HG02870 (cell line): ENCODE measurements at regions not wholly inside any gene's neighbourhood (a gene's known extent, or its start where the extent isn't known, plus 50 kb on each side); places are given as distances from the start of the nearest gene placed in this dataset.

ENCODE experiments used
- ATAC-seq: cut with Tn5 transposase; IDR thresholded peaks from one replicate; pipeline ENCODE4 v1.9.1; 2021; ENCODE audit warnings: mild to moderate bottlenecking, moderate library complexity; ENCODE audit not compliant: unreplicated experiment

GRCh38 chr2:51484605-51485004 is 452.7 kb upstream of the NRXN1 start:
- no peak for ATAC-seq

- ATAC-seq = no peak
Measured at GRCh38 chr2:51483720-51484119, 451.8 kb upstream of the NRXN1 start.

DNA sequence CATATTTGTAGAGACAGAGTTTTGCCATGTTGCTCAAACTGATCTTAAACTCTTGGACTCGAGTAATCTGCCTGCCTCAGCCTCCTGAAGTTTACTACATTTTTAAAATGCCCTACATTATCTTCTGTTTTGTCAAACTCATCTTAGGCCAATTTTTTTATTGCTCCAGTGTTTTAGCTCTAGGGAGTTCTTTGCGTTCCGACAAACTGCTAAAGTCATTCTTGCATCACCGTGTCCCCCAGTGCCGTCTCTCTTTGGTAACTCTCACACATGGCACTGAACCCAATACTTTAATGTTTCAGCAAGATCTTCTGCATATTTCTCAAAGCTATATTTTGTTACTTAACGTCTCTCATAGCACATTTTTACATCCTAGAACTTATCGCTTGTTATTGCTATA is 440.9 kb upstream of the NRXN1 start:
- ATAC-seq = no peak

DNA sequence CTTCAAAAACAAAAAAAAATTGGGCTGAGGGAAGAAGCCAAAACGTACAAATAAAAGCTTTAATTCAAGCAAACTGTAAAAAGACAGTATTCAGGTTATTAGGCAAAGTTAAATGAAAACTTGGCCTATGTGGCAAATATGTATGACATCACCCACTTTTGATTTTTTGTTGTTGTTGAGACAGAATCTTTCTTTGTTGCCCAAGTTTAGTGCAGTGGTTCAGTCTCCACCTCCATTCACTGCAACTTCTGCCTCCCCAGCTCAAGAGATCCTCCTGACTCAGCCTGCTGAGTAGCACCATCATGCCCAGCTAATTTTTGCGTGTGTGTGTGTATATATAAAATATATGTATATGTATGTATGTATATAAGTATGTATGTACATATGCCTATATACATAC is 440.4 kb upstream of the NRXN1 start:
- no peak for ATAC-seq

DNA sequence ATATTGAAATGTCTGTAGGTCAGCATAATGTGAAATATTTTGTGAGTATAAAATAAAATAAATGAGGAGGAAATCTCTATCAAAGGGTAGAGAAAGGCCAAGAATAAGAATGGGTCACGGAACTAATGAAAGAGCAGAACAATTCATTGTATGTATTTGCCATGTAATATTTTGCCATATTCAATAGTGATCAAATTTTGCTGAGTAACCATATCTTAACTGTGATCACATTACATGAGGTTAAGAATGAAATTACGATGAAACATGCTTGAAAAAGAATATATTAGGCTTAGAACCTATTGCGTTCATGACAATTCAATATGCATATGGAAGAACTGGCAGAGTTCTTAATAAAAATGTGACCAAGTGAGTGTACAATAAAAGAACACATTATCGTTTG is 437.2 kb upstream of the NRXN1 start:
- no peak for ATAC-seq

DNA sequence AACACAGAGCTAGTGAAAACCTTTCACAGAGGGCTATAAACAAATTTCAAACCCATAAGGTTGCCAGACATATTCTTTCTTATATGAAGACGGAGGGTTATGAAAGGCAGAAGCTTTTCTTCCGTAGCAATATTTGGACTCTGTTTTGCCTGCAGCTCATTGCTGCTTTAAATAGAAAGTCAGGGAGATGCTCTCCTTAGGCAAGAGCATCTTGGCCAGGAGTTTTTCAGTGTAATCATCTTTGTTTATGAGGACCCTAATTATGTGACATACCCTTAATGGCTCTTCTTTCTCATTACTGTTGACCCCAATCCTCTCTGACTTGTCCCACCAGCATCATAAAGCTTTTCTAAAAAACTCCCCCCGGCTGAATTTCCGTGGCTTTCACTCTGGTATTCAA is 433.4 kb upstream of the NRXN1 start:
- no peak for ATAC-seq

DNA sequence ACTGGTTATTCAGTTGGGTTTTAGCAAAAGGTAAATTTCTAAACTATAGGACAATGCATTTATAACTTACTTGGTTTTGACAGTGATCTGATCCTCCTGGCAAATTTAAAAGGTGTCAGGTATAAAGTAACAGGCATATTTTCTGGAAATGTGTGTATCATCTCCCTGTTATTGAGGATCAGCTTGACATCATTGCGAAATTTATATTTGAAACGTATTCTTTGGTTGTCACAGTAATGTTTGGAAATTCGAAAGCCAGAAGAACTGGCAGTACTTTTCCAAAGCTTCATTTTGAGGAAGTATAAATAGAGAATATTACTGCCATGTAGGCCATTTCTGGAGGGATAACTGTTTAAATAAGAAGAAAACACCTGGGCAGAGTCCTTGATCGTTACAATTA is 422.2 kb upstream of the NRXN1 start:
- ATAC-seq = no peak

GRCh38 chr2:51448911-51449310 is 417.0 kb upstream of the NRXN1 start:
- ATAC-seq = no peak

DNA sequence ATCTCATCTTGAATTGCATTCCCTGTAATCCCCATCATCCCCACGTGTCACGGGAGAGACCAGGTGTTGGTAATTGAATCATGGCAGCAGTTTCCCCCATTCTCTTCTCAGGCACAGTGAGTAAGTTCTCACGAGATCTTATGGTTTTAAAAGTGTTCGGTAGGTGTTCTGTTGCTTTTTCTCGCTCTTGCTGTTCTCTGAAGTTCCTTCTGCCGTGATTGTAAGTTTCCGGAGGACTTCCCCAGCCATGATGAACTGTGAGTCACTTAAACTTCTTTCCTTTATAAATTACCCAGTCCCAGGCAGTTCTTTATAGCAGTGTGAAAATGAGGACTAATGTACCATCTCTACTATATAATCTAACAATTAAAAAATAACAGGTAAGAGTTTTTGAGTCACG is 409.9 kb upstream of the NRXN1 start:
- no peak for ATAC-seq

- ATAC-seq = no peak
Measured at GRCh38 chr2:51424418-51424817, 392.5 kb upstream of the NRXN1 start.

DNA sequence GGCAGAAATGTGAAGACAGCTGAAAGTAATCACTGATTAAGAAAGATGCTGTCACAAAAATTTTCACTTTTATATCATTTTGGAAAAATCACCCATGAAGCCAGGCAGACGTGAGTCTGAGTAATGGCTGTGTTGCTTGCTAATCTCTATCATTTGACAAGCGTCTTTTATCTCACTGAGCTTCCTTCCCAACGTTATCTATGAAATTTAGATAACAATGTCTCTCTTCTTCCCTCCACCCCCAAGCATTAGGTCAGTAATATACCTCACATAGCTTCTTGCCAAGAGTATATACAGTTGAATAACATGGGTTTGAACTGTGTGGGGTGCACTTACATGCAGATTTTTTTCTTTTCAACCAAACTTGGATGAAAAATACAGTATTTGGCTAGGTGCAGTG is 388.6 kb upstream of the NRXN1 start:
- no peak for ATAC-seq

DNA sequence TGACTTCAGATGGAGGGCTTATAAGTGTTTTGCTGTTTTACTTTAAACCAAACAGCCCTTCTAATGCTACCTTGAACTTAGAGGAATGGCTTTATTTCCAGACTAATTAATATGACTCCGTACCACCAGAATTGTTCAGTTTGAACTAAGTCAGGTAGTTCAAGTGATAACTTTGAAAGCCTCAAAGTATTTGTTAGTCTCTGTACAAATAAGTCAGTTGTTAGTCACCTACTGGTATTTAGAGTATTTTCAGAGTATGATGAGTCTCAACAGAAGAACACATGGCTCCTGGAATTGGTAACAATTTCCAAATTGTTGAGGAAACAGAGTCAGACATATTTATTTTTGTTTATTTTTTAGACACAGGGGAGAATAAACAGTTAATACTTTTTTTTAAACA is 381.8 kb upstream of the NRXN1 start:
- no peak for ATAC-seq

DNA sequence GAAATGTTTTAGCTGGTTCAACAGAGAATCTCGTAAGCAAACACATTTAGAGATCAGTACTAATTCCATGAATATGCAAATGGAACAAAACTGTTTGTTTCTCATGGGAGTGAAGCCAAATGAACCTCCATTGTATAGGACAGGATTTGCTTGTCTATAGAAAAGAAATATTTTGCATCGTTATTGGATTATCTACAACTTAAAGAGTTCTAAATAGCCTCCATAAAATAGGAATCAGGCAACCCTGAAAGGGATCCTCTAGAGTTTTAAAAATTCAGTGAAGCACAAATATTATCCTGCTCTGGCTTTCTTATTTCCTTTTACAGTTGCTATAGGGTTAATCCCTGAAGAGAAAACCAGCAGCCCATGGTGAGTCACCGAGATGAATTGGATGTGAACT is 378.4 kb upstream of the NRXN1 start:
- no peak for ATAC-seq

DNA sequence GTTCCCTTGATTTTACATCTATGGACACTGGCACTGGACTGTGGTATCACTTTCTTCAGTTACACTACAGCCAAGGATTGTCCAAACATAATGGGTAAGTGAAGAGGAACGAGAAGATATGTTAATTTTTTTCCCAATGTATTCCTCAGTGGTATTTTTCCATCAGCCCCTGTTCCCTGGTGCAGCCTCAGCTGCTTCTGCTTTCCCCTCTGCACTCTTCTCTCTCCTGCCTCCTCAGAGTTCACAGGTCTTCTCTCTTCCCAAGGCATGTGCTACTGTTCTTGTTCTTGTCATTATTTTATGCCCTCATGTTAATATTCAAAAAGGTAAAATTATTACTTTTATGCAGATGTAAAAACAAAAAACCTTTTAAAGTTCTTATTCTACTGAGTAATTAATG is 378.0 kb upstream of the NRXN1 start:
- no peak for ATAC-seq

GRCh38 chr2:51404226-51404625 is 372.3 kb upstream of the NRXN1 start:
- no peak for ATAC-seq

GRCh38 chr2:51401546-51401945 is 369.6 kb upstream of the NRXN1 start:
- no peak for ATAC-seq

GRCh38 chr2:51387235-51387634 is 355.3 kb upstream of the NRXN1 start:
- no peak for ATAC-seq

DNA sequence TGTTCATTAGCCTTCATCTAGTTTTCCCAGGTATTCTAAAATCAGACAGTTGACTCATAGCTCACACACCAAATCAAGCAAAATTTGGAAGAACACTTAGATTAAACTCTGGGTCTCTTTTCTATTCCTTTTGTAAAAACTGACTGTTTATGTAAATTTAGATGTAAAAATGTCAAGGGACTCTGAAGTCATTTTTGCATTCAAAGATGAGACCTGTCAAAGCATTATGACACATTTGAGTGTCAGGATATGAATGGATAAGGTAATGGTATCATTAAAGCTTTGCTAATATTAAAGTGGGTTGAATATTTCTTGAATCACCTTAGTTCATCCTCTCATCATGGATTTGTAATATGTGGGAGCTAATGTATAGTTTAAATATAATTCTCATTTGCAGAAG is 348.1 kb upstream of the NRXN1 start:
- ATAC-seq = no peak

DNA sequence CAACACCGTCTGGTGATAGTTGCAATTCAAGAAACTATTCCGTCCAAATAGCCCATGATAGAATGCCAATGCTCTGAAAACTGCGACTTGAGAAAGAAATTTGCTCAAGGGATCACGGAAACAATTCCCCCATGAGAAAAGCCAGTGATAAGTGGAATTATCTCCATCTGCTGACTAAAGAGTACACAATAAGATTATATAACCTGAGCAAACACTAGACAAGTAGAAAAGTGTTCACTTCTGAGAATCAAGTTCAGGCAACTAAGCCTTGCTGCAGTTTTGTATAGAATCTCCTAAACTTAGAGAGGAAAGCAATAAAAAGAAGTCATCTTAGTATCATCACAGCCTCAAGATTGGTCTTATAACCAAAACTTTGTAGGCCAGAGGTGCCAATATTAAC is 336.3 kb upstream of the NRXN1 start:
- no peak for ATAC-seq

GRCh38 chr2:51350100-51350499 is 318.2 kb upstream of the NRXN1 start:
- no peak for ATAC-seq

DNA sequence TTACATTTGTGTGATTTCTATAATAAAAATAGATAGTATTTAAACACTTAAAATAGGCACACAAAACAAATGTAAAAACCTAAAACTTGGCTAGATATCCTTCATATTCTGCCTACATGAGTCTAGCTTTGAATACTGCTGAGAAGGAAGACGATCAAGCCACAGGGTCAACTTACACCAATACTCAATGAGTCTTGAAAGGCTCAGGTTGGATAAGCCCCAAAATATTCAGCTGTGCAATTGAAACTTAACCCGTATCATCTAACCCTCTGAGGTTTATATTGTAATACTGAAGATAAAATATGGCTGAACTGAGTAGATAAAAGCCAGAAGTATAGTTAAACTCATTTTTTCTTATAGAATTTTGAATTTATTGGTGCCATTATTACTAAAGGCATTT is 313.0 kb upstream of the NRXN1 start:
- ATAC-seq = no peak

DNA sequence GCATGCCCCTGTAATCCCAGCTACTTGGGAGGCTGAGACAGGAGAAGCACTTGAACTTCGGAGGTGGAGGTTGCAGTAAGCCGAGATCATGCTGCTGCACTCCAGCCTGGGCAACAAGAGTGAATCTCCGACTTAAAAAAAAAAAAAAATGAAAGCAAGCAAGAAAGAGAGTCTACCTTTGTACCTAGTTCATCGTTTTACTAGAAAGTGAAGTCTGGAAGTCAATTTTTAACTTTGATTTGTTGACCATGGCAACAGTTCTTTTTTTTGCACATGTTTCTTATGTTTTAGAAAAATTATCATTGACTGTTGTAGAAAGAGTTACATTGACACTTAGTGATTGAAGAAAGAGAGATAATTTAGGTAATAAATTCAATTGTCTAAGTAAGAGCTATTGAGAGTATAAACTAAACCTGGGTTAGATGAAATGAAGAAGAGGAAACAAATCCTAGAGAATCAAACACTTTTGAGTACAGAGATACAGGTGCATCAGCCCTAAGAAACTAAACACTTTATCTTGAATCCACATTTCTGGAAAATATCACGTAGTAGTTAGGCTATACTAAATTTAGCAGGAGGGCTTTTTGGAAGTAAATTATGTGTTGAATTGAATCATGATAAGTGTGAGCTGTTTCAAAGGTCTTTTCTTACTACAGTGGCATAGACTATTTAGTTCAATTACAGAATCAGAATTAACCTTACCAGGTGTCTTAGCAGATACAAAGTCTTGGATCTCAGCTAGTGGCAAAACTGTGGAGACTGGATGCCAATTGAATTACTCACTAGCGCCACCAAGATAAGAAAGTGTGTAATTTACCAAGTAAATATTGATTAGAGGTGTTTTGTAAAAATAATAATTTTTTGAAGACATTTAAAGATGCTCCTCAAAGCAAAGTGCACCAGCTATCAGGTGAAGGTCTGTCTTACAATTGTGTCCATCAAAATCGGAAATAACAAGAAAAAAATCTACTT is 303.4 kb upstream of the NRXN1 start:
- ATAC-seq = no peak

GRCh38 chr2:51329512-51329911 is 297.6 kb upstream of the NRXN1 start:
- no peak for ATAC-seq
